Choroid plexus epithelial cell (primary cell): ENCODE measurements at regions not wholly inside any gene's neighbourhood (a gene's known extent, or its start where the extent isn't known, plus 50 kb on each side); places are given as distances from the start of the nearest gene placed in this dataset.

ENCODE experiments used
- DNase-seq: peaks from one replicate; pipeline ENCODE4 v3.0.0-alpha.2; 2010; ENCODE audit warnings: low read depth
- H3K4me3 ChIP-seq: 2 replicates; pipeline ENCODE4 v1.5.1; 2011; ENCODE audit warnings: low read depth, mild to moderate bottlenecking, control low read depth, low read length, moderate library complexity
- CTCF ChIP-seq: conservative IDR thresholded peaks from 2 replicates; pipeline ENCODE4 v1.5.1; 2011; ENCODE audit warnings: low read depth, mild to moderate bottlenecking, control low read depth, inconsistent platforms, low read length, moderate library complexity

GRCh38 chr13:103656311-103656710 lies 590.1 kb upstream of the SLC10A2 start:
- H3K4me3 ChIP-seq: no peak overlapping the region
- no peak for DNase-seq
- no peak for TF ChIP-seq CTCF

- no peak for TF ChIP-seq CTCF
- no peak overlapping the region for H3K4me3 ChIP-seq
- DNase-seq: peak; percentile 32
These were observed 574.4 kb upstream of the SLC10A2 start for GRCh38 chr13:103640606-103641005.

GRCh38 chr13:103639326-103639725 lies 573.1 kb upstream of the SLC10A2 start:
- no peak for DNase-seq
- TF ChIP-seq CTCF: no peak
- H3K4me3 ChIP-seq: no peak overlapping the region

GRCh38 chr13:103638706-103639105 lies 572.5 kb upstream of the SLC10A2 start:
- no peak overlapping the region for H3K4me3 ChIP-seq
- DNase-seq: no peak
- no peak for TF ChIP-seq CTCF

GRCh38 chr13:103634066-103634465 lies 567.8 kb upstream of the SLC10A2 start:
- DNase-seq: no peak
- no peak for TF ChIP-seq CTCF
- H3K4me3 ChIP-seq: no peak overlapping the region

GRCh38 chr13:103625194-103625593 lies 559.0 kb upstream of the SLC10A2 start:
- no peak overlapping the region for H3K4me3 ChIP-seq
- DNase-seq: no peak
- no peak for TF ChIP-seq CTCF

GRCh38 chr13:103618151-103618550 lies 551.9 kb upstream of the SLC10A2 start:
- H3K4me3 ChIP-seq: no peak overlapping the region
- DNase-seq: no peak

More at GRCh38 chr13:103618151-103618550, 551.9 kb upstream of the SLC10A2 start:
- TF ChIP-seq CTCF: no peak
